WTC11 (cell line): ENCODE measurements at regions not wholly inside any gene's neighbourhood (a gene's known extent, or its start where the extent isn't known, plus 50 kb on each side); places are given as distances from the start of the nearest gene placed in this dataset.

ENCODE experiments used
- ATF6 ChIP-seq: sonication (generic); formaldehyde crosslinking; IDR thresholded peaks from 2 replicates; pipeline ENCODE4 v1.8.1; 2023; ENCODE audit warnings: mild to moderate bottlenecking, missing genetic modification reagents
- CTCF ChIP-seq: fragments of 200-600 bp; IDR thresholded peaks from 2 replicates; pipeline ENCODE4 v1.8.0; 2022; ENCODE audit warnings: antibody characterized with exemption
- ELF4 ChIP-seq: sonication (generic); formaldehyde crosslinking; IDR thresholded peaks from 2 replicates; pipeline ENCODE4 v1.8.1; 2022; ENCODE audit warnings: low read depth, mild to moderate bottlenecking, moderate library complexity, missing genetic modification reagents
- FOXK1 ChIP-seq: sonication (generic); formaldehyde crosslinking; IDR thresholded peaks from 2 replicates; pipeline ENCODE4 v1.8.0; 2022; ENCODE audit warnings: mild to moderate bottlenecking, moderate library complexity, missing genetic modification reagents
- JUN ChIP-seq: sonication (generic); formaldehyde crosslinking; IDR thresholded peaks from 2 replicates; pipeline ENCODE4 v1.8.0; 2023; ENCODE audit warnings: mild to moderate bottlenecking, missing genetic modification reagents
- RELA ChIP-seq: sonication (generic); formaldehyde crosslinking; IDR thresholded peaks from 2 replicates; pipeline ENCODE4 v1.8.1; 2022; ENCODE audit warnings: missing genetic modification reagents, mild to moderate bottlenecking, borderline replicate concordance
- TF ChIP-seq, protein P1 (sequence below): sonication (generic); formaldehyde crosslinking; IDR thresholded peaks from 2 replicates; pipeline ENCODE4 v1.8.0; 2023; ENCODE audit warnings: missing genetic modification reagents
- TF ChIP-seq, protein P2 (sequence below): sonication (generic); formaldehyde crosslinking; IDR thresholded peaks from 2 replicates; pipeline ENCODE4 v1.8.1; 2023; ENCODE audit warnings: mild to moderate bottlenecking, moderate library complexity, missing genetic modification reagents

DNA sequence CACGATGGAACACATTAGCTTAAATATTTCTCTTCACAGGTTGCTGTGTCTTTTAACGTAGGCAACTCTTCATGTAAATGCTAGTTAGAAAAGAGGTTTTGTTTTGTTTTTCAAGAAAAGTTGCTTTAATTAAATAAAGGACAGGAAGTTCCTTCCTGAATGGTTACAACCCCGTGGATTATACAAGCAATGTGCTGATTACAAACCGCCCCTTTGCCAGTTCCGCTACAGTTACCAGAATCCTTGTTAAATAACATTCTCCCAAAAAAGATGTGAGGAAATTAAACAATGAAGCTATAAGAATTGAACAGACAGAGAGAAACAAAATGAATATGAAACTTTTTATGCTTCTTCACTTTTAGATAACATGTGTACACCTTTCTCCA, 75.1 kb downstream of the LYZL2 start:
- TF ChIP-seq CTCF, result no peak
- no peak for TF ChIP-seq JUN (CRISPR knock-in tag)
- TF ChIP-seq ELF4 (CRISPR knock-in tag), result no peak
- no peak for TF ChIP-seq ATF6 (CRISPR knock-in tag)
- TF ChIP-seq RELA (CRISPR knock-in tag), result no peak
- TF ChIP-seq, protein P1, sequence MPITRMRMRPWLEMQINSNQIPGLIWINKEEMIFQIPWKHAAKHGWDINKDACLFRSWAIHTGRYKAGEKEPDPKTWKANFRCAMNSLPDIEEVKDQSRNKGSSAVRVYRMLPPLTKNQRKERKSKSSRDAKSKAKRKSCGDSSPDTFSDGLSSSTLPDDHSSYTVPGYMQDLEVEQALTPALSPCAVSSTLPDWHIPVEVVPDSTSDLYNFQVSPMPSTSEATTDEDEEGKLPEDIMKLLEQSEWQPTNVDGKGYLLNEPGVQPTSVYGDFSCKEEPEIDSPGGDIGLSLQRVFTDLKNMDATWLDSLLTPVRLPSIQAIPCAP (CRISPR knock-in tag), result no peak
- TF ChIP-seq FOXK1 (CRISPR knock-in tag), result no peak
- TF ChIP-seq, protein P2, sequence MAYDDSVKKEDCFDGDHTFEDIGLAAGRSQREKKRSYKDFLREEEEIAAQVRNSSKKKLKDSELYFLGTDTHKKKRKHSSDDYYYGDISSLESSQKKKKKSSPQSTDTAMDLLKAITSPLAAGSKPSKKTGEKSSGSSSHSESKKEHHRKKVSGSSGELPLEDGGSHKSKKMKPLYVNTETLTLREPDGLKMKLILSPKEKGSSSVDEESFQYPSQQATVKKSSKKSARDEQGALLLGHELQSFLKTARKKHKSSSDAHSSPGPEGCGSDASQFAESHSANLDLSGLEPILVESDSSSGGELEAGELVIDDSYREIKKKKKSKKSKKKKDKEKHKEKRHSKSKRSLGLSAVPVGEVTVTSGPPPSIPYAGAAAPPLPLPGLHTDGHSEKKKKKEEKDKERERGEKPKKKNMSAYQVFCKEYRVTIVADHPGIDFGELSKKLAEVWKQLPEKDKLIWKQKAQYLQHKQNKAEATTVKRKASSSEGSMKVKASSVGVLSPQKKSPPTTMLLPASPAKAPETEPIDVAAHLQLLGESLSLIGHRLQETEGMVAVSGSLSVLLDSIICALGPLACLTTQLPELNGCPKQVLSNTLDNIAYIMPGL (CRISPR knock-in tag), result no peak
